ENCODE measurements at regions not wholly inside any gene's neighbourhood (a gene's known extent, or its start where the extent isn't known, plus 50 kb on each side); places are given as distances from the start of the nearest gene placed in this dataset.
"Not testable (repeated sequence)": the region's sequence is repeated elsewhere in the genome, so short reads cannot be mapped to it uniquely, and the experiment has no call there.

- no peak for TF ChIP-seq CTCF (IDR thresholded peaks at IDR 0.05; ENCODE audit: insufficient read depth, low read length, poor library complexity, severe bottlenecking)
Observed at GRCh38 chr9:26500471-26500870, 392.1 kb downstream of the CAAP1 start.

DNA sequence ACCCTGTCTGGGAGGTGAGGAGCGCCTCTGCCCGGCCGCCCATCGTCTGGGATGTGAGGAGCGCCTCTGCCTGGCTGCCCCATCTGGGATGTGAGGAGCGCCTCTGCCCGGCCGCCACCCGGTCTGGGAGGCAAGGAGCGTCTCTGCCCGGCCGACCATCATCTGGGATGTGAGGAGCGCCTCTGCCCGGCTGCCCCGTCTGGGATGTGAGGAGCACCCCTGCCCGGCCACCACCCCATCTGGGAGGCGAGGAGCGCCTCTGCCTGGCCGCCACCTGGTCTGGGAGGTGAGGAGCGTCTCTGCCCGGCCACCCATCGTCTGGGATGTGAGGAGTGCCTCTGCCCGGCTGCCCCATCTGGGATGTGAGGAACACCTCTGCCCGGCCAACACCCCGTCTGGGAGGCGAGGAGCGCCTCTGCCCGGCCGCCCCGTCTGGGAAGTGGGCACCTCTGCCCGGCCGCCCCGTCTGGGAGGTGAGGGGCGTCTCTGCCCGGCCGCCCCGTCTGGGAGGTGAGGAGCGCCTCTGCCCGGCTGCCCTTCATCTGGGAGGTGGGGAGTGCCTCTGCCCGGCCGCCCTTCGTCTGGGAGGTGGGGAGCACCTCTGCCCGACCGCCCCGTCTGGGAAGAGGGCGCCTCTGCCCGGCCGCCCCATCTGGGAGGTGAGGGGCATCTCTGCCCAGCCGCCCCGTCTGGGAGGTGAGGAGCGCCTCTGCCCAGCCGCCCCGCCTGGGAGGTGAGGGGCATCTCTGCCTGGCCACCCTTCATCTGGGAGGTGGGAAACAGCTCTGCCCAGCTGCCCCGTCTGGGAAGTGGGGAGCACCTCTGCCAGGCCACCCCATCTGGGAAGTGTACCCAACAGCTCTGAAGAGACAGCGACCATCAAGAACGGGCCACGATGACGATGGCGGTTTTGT is 399.7 kb downstream of the CAAP1 start:
- H3K27me3 ChIP-seq (ENCODE audit: control insufficient read depth, insufficient read depth, low read length); H3K4me3 ChIP-seq (ENCODE audit: low read depth, low read length); DNase-seq (ENCODE audit: low read depth); H3K36me3 ChIP-seq (ENCODE audit: control insufficient read depth, insufficient read depth, low read length): not testable (repeated sequence)

More at GRCh38 chr9:26500471-26500870, 392.1 kb downstream of the CAAP1 start:
- Histone ChIP-seq H3K27me3 (ENCODE audit: control insufficient read depth, insufficient read depth, low read length) (no peaks in the 10 kb centered on the region), H3K36me3 (ENCODE audit: control insufficient read depth, insufficient read depth, low read length) (no peaks in the 10 kb centered on the region), H3K4me3 (ENCODE audit: low read depth, low read length) (no peak overlapping the region)
- DNase-seq (ENCODE audit: low read depth) = no peak

GRCh38 chr9:26491922-26492607 is 400.5 kb downstream of the CAAP1 start:
- not testable (repeated sequence) for H3K36me3 ChIP-seq (ENCODE audit: control insufficient read depth, insufficient read depth, low read length); DNase-seq (ENCODE audit: low read depth); H3K27me3 ChIP-seq (ENCODE audit: control insufficient read depth, insufficient read depth, low read length); H3K4me3 ChIP-seq (ENCODE audit: low read depth, low read length)

DNA sequence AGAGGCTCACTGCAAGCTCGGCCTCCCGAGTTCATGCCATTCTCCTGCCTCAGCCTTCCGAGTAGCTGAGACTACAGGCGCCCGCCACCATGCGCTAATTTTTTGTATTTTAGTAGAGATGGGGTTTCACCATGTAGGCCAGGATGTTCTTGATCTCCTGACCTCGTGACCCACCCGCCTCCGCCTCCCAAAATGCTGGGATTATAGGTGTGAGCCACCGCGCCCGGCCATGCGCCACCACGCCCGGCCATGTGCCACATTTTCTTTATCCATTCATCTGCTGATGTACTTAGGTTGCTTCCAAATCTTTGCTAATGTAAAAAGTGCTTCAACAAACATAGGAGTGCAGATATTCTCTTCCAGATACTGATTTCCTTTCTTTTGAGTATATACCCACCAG is 408.6 kb downstream of the CAAP1 start:
- Histone ChIP-seq H3K4me3 (ENCODE audit: low read depth, low read length) (no peak overlapping the region), H3K27me3 (ENCODE audit: control insufficient read depth, insufficient read depth, low read length) (no peaks in the 10 kb centered on the region), H3K36me3 (ENCODE audit: control insufficient read depth, insufficient read depth, low read length) (no peaks in the 10 kb centered on the region)
- TF ChIP-seq CTCF (IDR thresholded peaks at IDR 0.05; ENCODE audit: insufficient read depth, low read length, poor library complexity, severe bottlenecking) = no peak
- DNase-seq (ENCODE audit: low read depth) = no peak

- no peak for TF ChIP-seq CTCF (IDR thresholded peaks at IDR 0.05; ENCODE audit: insufficient read depth, low read length, poor library complexity, severe bottlenecking)
- DNase-seq (ENCODE audit: low read depth) = no peak
- H3K27me3 ChIP-seq (ENCODE audit: control insufficient read depth, insufficient read depth, low read length) = no peaks in the 10 kb centered on the region
- no peak overlapping the region for H3K4me3 ChIP-seq (ENCODE audit: low read depth, low read length)
- no peaks in the 10 kb centered on the region for H3K36me3 ChIP-seq (ENCODE audit: control insufficient read depth, insufficient read depth, low read length)
Observed at GRCh38 chr9:26477963-26478362, 414.6 kb downstream of the CAAP1 start.

DNA sequence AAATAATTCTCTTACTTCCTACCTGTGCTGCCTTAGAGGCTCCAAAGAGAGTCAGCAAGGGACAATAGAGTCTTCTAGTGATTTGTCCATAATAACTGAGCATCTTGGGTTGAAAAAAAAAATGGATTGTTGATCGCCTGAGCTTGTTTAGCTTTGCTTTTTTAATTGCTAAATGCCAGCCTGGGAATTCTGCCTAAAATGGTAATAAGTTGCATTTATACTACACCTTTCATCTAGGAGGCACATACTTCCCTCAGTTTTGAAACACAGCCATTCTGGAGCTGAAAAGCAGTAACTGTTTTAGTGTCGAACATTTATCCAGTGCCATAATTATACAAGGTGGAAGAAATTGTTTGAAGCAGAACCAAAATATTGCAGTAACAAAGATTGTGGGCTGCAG is 421.3 kb downstream of the CAAP1 start:
- no peak for TF ChIP-seq CTCF (IDR thresholded peaks at IDR 0.05; ENCODE audit: insufficient read depth, low read length, poor library complexity, severe bottlenecking)
- Histone ChIP-seq H3K4me3 (ENCODE audit: low read depth, low read length) (no peak overlapping the region), H3K27me3 (ENCODE audit: control insufficient read depth, insufficient read depth, low read length) (no peaks in the 10 kb centered on the region), H3K36me3 (ENCODE audit: control insufficient read depth, insufficient read depth, low read length) (no peaks in the 10 kb centered on the region)
- DNase-seq (ENCODE audit: low read depth) = no peak

Data from kidney epithelial cell (primary cell).